Gastrocnemius medialis (tissue), 4 donors: ENCODE measurements at regions not wholly inside any gene's neighbourhood (a gene's known extent, or its start where the extent isn't known, plus 50 kb on each side); places are given as distances from the start of the nearest gene placed in this dataset.

Experiments used
- POLR2A ChIP-seq, 2 donors: fragments of 450-650 bp; IDR thresholded peaks; one replicate each; pipeline ENCODE4 v1.6.1; 2017; ENCODE audit warnings: antibody characterized with exemption in 2 of 2, mild to moderate bottlenecking in 2 of 2, moderate library complexity in 2 of 2
- TF ChIP-seq, protein P1 (sequence below), 5 experiments: fragments of 450-650 bp in 3 of 5; fragments of 200-600 bp in 2 of 5; sonication (generic) in 2 of 5; IDR thresholded peaks in 4 of 5; conservative IDR thresholded peaks in 1 of 5; 1 replicate in 4 of 5; 2 replicates in 1 of 5; pipeline ENCODE4 v1.5.1; 2016 to 2019; ENCODE audit warnings: antibody characterized with exemption in 5 of 5, mild to moderate bottlenecking in 3 of 5, moderate library complexity in 3 of 5

DNA sequence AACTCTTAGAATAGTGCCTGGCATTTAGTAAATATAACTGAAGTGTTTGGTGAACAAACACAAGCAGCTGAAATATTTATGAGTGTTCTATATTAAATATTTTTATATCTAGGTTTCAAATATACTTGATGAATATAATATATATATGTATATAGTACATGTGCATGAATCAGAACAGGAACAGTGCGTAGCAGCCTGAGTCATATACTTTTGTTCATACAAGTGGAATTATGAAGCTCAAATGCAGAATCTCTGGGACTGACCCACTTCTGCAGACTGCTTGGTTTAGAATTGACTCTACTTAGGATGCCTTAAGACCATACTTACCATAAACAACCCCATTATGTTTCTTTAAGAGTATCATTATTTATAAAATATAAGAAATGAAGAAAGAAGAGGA is 997.8 kb upstream of the RAG2 start:
- TF ChIP-seq, protein P1, sequence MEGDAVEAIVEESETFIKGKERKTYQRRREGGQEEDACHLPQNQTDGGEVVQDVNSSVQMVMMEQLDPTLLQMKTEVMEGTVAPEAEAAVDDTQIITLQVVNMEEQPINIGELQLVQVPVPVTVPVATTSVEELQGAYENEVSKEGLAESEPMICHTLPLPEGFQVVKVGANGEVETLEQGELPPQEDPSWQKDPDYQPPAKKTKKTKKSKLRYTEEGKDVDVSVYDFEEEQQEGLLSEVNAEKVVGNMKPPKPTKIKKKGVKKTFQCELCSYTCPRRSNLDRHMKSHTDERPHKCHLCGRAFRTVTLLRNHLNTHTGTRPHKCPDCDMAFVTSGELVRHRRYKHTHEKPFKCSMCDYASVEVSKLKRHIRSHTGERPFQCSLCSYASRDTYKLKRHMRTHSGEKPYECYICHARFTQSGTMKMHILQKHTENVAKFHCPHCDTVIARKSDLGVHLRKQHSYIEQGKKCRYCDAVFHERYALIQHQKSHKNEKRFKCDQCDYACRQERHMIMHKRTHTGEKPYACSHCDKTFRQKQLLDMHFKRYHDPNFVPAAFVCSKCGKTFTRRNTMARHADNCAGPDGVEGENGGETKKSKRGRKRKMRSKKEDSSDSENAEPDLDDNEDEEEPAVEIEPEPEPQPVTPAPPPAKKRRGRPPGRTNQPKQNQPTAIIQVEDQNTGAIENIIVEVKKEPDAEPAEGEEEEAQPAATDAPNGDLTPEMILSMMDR (IDR thresholded peaks at IDR 0.05 in 4 of 5, conservative IDR thresholded peaks at IDR 0.05 in 1 of 5) = no peak
- TF ChIP-seq POLR2A (IDR thresholded peaks at IDR 0.05) = no peak
